OCI-LY3 (cell line): ENCODE measurements at regions not wholly inside any gene's neighbourhood (a gene's known extent, or its start where the extent isn't known, plus 50 kb on each side); places are given as distances from the start of the nearest gene placed in this dataset.

Experiments used
- H2AFZ ChIP-seq: fragments of 200-600, 300-600 bp; shearing (Covaris generic); 2 replicates; pipeline ENCODE4 v1.6.0; 2014; ENCODE audit warnings: antibody characterized with exemption, low read depth, low read length
- H3K27ac ChIP-seq: fragments of 200-600, 300-600 bp; sonication (generic); 2 replicates; pipeline ENCODE4 v1.5.1; 2014; ENCODE audit warnings: mild to moderate bottlenecking, low read length, moderate library complexity, mixed read lengths
- H3K27me3 ChIP-seq: fragments of 200-600, 300-600 bp; sonication (generic); 2 replicates; pipeline ENCODE4 v1.6.1; 2014; ENCODE audit warnings: low read depth, low read length, mixed read lengths
- H3K36me3 ChIP-seq: fragments of 200-600, 300-600 bp; sonication (generic); replicated peaks from 2 replicates; pipeline ENCODE3; 2014; ENCODE audit warnings: low read depth, low read length, mixed read lengths
- H3K4me1 ChIP-seq: fragments of 300-600, 200-600 bp; sonication (generic); 2 replicates; pipeline ENCODE4 v1.6.1; 2014; ENCODE audit warnings: low read length, mixed read lengths
- H3K4me2 ChIP-seq: fragments of 200-600, 300-600 bp; sonication (generic); 2 replicates; pipeline ENCODE4 v1.6.1; 2014; ENCODE audit warnings: low read length, mixed read lengths
- H3K4me3 ChIP-seq: fragments of 300-600, 200-600 bp; sonication (generic); 2 replicates; pipeline ENCODE4 v1.5.1; 2014; ENCODE audit warnings: antibody characterized with exemption, mild to moderate bottlenecking, low read length, moderate library complexity
- H3K79me2 ChIP-seq: fragments of 300-600, 200-600 bp; shearing (Covaris generic); 2 replicates; pipeline ENCODE4 v1.6.1; 2014; ENCODE audit warnings: mild to moderate bottlenecking, low read length, mixed read lengths
- H3K9ac ChIP-seq: fragments of 300-600, 200-600 bp; shearing (Covaris generic); 2 replicates; pipeline ENCODE4 v1.6.0; 2014; ENCODE audit warnings: mild to moderate bottlenecking, low read length, moderate library complexity
- H3K9me3 ChIP-seq: fragments of 200-600, 300-600 bp; shearing (Covaris generic); 2 replicates; pipeline ENCODE4 v1.6.1; 2014; ENCODE audit warnings: low read length, mixed read lengths; ENCODE audit not compliant: insufficient read depth
- H4K20me1 ChIP-seq: fragments of 200-600, 300-600 bp; sonication (generic); 2 replicates; pipeline ENCODE4 v1.6.1; 2016; ENCODE audit warnings: low read length, mixed read lengths; ENCODE audit not compliant: insufficient read depth
- EZH2phosphoT487 ChIP-seq: fragments of 200-600 bp; shearing (Covaris generic); IDR thresholded peaks from 2 replicates; pipeline ENCODE4 v1.6.1; 2018; ENCODE audit warnings: antibody characterized with exemption, mixed run types, low read depth
- TF ChIP-seq, protein P1 (sequence below): fragments of 200-600, 300-600 bp; sonication (generic); IDR thresholded peaks from 2 replicates; pipeline ENCODE4 v1.5.1; 2014; ENCODE audit warnings: antibody characterized with exemption, low read length, low read depth

DNA sequence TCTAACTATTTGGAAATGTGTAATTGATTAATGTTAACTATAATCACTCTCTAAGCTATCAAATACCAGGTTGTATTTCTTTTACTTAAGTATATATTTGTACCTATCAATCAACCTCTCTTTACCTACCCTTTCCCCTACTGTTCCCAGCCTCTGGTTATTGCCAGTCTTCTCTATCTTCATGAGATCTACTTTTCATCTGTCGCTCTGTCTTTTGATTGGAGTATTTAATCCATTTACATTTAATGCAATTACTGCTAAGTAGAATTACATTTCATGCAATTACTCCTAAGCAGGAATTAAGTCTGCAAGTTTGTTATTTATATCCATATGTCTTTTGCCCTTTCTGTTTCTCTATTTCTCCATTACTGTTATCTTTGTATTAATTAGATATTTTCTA, 148.1 kb downstream of the MAT2B start:
- Histone ChIP-seq H3K36me3 (no peaks in the 10 kb centered on the region), H3K27ac (no peak overlapping the region), H3K4me1 (no peaks in the 10 kb centered on the region), H4K20me1 (no peaks in the 10 kb centered on the region), H3K4me2 (no peak overlapping the region), H3K79me2 (no peaks in the 10 kb centered on the region), H3K4me3 (no peak overlapping the region), H3K9me3 (no peaks in the 10 kb centered on the region), H3K27me3 (no peaks in the 10 kb centered on the region; the same call in 1 of the 2 replicates), H2AFZ (no peak overlapping the region), H3K9ac (no peak overlapping the region)
- TF ChIP-seq EZH2phosphoT487 = no peak
- TF ChIP-seq, protein P1, sequence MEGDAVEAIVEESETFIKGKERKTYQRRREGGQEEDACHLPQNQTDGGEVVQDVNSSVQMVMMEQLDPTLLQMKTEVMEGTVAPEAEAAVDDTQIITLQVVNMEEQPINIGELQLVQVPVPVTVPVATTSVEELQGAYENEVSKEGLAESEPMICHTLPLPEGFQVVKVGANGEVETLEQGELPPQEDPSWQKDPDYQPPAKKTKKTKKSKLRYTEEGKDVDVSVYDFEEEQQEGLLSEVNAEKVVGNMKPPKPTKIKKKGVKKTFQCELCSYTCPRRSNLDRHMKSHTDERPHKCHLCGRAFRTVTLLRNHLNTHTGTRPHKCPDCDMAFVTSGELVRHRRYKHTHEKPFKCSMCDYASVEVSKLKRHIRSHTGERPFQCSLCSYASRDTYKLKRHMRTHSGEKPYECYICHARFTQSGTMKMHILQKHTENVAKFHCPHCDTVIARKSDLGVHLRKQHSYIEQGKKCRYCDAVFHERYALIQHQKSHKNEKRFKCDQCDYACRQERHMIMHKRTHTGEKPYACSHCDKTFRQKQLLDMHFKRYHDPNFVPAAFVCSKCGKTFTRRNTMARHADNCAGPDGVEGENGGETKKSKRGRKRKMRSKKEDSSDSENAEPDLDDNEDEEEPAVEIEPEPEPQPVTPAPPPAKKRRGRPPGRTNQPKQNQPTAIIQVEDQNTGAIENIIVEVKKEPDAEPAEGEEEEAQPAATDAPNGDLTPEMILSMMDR = no peak

DNA sequence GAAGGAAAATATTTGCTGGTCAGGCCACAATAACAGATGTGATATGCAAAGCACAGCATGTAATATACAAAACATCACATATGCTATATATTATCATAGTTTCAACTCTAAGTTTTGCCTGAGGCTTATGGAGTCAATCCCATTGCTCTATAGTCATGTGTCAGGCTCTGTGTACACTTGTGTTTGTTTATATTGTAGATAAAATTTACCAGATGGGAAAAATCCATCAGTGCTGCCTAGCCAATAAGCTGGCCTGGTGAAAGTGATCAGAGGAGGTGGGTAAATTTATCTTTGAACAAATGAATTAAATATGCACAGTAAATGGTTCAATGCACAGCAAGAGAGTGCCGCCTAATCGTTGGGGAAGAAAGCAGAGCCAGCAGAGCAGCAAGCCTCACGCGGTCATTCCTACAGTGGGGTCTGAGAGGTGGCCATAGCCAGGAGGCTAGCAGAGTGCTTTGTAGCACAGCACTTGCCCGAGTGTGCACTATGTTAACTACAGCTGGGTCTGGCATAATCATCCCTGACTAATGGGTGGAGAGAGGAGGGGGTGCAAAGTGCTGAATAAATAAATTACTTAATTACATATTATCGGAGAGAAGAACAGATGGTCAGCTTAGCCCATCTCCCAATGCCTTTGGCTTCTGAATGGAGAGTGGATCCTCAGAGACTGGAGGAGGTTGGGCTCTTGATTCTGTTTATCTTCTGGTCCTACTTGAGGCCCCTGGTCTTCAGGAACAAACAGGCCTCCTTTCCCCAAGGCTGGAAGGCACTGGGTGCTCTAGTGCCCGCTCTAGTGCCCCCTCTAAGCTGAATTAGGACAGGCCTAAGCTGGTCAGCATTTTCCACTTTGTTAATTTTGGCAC, 153.5 kb downstream of the MAT2B start:
- Histone ChIP-seq H4K20me1 (no peaks in the 10 kb centered on the region), H3K36me3 (no peaks in the 10 kb centered on the region), H2AFZ (no peak overlapping the region), H3K27ac (no peak overlapping the region), H3K4me3 (no peak overlapping the region), H3K79me2 (no peaks in the 10 kb centered on the region), H3K4me2 (no peak overlapping the region), H3K9ac (no peak overlapping the region), H3K9me3 (no peaks in the 10 kb centered on the region), H3K27me3 (no peaks in the 10 kb centered on the region; the same call in 1 of the 2 replicates), H3K4me1 (no peaks in the 10 kb centered on the region)
- no peak for TF ChIP-seq EZH2phosphoT487
- TF ChIP-seq, protein P1 = no peak

DNA sequence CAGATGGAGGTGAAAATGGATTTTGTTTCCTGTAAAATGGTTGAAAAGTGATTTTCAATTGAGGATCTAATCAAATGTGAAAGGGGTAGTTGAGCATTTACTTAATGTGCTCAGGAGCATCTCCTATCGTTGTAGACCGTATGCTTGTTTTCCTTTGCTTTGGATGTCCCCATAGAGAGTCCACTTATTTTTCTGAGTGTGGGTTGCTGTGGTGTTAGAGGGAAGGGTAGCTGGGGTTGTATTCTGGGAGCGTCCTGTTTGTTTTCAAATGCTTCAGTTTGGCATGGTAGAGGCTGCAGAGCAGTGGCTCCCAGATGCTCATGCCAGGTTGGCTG, 154.1 kb downstream of the MAT2B start:
- no peak overlapping the region for H3K4me2 ChIP-seq
- H3K4me3 ChIP-seq = no peak overlapping the region
- H3K9ac ChIP-seq = no peak overlapping the region
- H3K27me3 ChIP-seq = no peaks in the 10 kb centered on the region
- H3K79me2 ChIP-seq = no peaks in the 10 kb centered on the region
- no peak overlapping the region for H3K27ac ChIP-seq
- TF ChIP-seq EZH2phosphoT487 = no peak
- H4K20me1 ChIP-seq = no peaks in the 10 kb centered on the region
- no peaks in the 10 kb centered on the region for H3K9me3 ChIP-seq
- no peaks in the 10 kb centered on the region for H3K4me1 ChIP-seq
- H2AFZ ChIP-seq = no peak overlapping the region
- no peaks in the 10 kb centered on the region for H3K36me3 ChIP-seq

DNA sequence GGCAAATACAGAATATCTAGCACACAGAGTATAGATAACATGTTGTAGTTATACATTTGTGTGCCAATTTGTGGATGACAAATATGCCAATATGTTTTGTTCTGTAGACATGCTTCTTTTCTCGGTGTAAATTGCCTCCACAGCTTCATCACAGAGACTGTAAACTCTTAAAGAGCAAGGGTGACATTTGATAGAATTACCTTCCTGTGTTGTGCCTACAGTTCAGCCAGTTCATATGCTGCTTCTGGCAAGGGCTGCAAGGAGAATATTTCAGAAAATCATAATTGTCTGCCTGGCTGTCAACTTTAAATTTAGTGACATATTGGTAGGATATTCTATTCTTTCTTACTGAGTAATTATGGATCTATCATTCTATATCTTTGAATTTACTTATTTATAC, 155.1 kb downstream of the MAT2B start:
- Histone ChIP-seq H3K9ac (no peak overlapping the region), H3K4me2 (no peak overlapping the region)

More for the DNA sequence above, 155.1 kb downstream of the MAT2B start:
- H3K27me3 ChIP-seq = no peaks in the 10 kb centered on the region
- no peaks in the 10 kb centered on the region for H3K9me3 ChIP-seq
- no peaks in the 10 kb centered on the region for H3K4me1 ChIP-seq
- no peak overlapping the region for H3K27ac ChIP-seq
- H3K4me3 ChIP-seq = no peak overlapping the region
- no peaks in the 10 kb centered on the region for H3K36me3 ChIP-seq
- H4K20me1 ChIP-seq = no peaks in the 10 kb centered on the region
- TF ChIP-seq, protein P1 = no peak
- no peak for TF ChIP-seq EZH2phosphoT487
- H3K79me2 ChIP-seq = no peaks in the 10 kb centered on the region
- H2AFZ ChIP-seq = no peak overlapping the region
